Left hindlimb (tissue), 1 donor: ENCODE measurements at regions not wholly inside any gene's neighbourhood (a gene's known extent, or its start where the extent isn't known, plus 50 kb on each side); places are given as distances from the start of the nearest gene placed in this dataset.
A peak's percentile ranks its signal among the peaks of the same experiment; 100 is the strongest.

Experiments used
- DNase-seq: peaks from one replicate; pipeline ENCODE4 v3.0.0-alpha.2; 2018

DNA sequence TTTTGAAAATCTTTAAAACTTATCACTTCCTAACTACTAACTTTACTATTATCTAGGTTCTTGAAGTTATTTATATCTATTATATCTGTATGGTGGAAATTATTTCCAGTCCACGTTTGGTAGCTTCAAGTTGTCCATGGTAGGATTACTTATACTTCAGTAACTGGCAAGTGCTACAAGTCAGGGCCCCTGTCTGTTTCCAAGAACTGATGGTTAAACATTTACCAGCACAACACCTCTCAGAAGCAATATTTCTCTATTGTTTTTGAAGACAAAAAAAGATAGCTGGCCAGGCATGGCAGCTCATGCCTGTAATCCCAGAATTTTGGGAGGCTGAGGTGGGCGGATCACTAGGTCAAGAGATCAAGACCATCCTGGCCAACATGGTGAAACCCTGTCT is 240.4 kb upstream of the RHOBTB1 start:
- DNase-seq: no peak

DNA sequence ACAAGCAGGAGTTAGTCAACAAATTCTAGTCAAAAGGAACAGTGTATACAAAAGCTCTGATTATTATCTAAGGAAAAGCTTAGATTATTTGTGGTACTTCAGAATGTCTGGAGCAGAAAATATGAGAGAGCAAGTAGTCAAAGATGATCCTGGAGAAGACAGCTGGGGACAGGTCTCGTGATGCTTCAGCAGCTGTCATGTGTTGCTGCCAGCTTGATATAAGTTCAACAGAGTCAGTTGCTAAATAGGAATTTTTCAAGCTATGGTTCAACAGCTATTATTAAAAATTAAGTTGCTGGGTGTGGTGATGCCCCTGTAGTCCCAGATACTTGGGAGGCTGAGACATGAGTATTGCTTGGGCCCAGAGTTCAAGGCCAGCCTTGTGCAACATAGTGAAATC is 240.0 kb upstream of the RHOBTB1 start:
- no peak for DNase-seq

DNA sequence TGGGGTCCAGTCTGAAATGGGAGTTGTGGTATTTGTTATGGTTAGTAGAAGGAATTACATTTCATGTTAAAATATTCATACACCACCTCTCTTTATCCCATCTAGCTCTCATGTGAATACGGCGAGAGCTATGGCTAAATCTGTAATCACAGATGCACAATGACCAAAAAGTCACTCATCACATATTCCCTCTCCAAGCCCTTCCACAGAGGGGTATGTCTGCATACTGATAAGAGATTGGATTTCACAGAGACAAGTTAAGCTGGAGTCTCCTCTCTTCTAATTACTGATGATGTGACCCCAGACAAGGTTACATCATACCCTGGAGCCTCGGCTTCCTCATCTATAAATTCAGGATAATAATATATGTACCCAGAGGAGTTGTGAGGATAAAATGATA is 237.8 kb upstream of the RHOBTB1 start:
- DNase-seq: no peak

DNA sequence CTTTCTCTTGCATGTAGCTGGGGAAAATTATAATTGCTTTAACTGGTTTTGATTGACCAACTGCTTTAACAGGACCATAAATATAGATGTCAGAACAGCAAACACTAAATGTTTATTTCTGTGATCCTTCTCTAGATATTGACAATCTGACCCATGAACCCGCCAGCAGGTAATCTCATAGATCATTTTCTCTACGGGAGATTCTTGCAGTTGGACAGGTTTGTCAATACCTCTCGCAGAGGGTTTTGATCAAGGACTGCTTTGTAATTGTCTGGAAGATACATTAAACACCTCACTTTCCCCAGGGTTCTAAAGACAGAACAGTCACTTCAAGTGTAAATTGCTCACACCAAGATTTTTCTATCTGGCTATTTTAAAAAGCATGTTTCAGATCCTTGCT is 235.8 kb upstream of the RHOBTB1 start:
- no peak for DNase-seq

DNA sequence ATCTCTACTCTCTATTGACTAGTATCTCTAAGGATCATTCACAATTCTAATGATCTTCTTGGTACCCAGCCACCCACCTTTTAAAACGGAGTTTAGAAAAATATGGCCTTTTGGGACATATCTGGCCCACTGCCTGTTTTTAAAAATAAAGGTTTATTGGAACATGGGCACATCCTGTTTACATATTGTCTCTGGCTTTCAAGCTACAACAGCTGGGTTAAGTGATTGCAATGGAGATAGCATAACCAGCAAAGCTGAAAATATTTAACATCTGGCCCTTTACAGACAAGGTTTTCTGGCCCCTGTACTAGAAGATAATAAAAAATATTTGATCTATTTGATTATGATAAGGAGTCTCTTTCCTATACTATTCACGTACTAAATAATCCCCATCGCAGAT is 232.4 kb upstream of the RHOBTB1 start:
- no peak for DNase-seq

DNA sequence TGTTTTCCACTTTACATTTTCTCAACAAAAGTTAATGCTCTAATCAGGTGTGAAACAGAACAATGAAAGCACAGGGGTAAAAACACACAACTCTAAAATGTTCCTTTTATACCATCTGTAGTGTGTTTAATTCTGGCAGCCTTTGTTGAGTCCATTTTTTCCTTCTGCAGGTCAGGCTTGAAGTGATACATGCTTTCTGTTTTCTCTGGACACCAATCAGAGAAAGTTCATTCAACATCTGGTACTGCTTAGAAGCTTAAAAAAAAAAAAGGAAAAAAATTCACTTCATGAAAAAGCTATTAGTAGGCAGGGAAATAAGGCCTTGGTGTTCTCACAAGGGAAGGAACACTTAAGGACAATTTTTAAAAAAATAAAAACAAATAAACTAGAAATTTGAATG is 231.3 kb upstream of the RHOBTB1 start:
- DNase-seq: no peak

DNA sequence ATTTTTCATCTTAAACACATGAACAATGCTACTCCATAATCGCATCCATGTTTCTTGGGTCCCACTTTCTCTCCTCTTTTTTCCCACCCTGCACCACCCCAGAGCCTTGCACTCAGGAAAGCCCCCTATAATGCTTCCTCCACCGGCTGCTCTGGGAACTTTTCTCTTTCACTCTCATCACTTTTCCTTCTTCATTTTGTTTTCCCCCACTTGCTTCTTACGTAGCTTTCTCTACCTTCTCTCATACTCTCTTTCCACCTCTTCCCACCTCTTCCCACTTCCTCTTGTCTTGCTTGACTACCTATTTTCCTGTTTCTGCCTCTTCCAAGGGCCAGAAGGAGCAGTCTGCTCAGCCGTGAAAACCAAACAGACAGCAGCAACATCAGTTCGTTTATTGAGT is 229.5 kb upstream of the RHOBTB1 start:
- DNase-seq: no peak

DNA sequence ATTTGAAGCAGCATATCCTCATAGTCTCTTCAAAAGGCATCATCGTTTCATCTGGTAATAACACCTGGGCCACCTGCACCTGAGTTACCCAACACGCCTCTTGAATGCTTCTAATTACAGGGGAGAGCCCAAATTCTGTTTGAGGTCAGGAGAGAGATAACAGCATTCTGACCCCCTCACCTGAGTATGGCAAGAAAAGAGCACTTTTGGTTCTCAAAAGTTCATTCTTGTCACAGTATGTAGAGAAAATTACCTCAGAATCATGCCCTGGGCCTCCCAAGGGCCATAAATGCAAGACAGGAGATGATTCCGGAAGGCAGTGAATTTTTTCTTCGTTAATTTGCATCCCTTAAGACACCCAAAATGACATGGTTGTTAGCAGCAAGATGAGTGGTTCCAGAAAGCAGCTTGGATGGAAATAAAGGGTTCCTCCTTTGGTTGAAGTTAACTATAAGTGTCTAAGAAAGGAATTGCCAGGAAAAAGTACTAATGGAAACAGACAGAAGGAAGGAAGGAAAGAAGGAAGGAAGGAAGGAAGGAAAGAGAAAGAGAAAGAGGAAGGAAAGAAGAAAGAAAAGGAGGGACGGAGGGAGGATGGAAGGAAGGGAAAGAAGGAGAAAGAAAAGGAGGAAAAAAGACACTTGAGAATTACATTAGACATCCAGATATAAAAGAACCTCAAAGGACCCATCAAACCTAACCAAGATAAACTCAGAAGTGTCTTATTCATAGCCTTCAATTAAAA is 228.4 kb upstream of the RHOBTB1 start:
- no peak for DNase-seq

DNA sequence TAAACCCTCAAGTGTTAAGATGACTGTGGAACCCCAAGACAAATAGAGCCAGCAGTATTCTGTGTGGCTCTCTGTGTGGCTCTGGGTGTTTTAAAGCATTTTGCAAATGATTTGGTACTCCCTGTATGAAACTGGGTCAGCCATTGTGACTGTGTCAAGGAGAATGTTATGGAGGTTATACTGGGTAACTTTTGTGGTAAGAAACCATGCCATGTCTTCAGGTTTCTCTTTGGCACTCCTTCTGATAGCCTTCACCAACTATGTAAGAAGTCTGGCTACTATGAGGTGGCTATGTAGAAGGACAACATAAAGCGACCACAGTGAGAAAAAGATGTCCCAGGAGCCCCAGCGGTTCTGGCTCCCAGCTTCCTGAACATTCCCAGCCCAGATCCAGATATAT is 226.6 kb upstream of the RHOBTB1 start:
- DNase-seq: no peak

DNA sequence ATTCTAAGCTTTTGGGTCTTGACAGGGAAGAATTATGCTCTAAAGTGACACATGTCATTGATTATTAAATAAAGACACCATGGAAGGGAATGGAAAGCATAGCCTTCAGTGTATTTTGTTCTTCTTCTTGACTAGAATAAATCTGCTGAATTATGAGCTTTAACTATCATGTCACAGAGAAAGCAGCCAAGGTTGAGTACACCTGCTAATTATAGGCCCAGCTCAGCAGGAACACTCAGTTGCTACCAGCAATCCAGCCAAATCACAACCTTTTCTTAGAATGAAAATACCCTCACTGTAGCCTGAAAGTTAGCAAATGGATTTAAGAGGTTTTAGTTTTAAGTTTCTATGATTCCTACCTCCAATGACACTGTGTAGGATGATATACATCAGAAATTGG is 225.3 kb upstream of the RHOBTB1 start:
- no peak for DNase-seq

DNA sequence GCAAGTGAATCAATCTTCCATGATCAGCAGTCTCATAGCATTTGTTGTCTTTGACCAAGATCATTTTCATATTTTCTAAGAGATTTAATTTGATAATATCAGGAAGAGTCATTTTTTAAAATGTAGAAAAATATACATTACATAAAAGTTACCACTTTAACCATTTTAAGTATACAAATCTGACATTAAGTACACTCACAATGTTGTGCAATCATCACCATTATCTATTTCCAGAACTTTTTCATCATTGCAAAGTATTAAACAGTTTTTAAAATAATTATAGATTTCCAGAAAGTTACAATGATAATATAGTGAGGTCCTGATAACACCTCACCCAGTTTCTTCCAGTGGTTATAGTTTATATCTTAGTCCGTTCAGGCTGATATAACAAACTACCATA is 222.5 kb upstream of the RHOBTB1 start:
- DNase-seq: no peak

DNA sequence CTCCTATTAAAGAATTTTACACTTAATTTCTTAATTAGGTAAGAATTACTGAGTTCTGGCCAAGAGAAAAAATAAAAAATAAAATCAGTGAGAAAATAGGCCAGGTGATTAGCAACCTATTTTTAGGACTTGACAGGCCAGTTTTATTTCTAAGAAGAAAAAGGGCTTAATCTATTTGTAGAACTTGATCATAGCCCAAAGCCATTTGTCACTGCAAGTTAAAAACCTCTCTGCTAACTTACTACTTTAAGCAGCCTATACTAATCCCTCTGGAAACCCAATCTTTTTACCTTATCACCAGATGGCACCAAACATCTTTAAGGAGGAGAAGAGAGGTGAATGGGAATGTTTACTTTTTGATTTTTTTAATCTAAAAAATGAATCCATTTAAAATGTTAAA is 222.1 kb upstream of the RHOBTB1 start:
- no peak for DNase-seq

DNA sequence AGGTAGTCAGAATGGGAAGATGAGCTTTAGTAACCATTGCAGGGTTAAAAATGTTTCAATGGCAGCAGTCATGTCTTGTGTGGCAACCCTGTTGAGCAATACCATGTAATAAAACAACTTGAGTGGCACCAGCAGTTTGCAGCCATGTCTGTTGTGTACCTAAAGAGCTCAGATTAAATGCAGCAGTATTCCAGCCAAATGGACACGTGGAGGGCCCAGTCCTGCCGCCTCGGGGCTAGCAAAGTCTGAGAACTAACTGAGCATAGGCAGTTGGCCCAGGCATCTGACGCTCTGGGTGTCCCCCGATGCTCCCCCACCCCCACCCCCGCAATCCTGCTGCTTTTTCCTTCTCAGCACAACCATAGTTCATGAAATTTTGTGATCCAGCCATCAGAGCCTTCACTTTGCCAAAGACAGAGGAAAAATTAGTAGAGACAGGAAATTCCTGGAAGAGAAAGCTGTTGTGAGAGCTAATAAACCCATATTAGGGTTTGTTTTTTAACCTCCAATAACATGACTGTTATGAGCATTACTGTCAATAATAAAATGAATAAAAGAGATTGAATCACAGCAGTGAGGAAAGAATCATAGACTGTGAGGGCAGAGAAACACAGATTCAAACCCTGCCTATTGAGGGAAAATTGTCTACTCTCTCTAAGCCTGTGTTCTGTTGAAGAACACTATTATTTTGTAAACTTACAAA is 220.6 kb upstream of the RHOBTB1 start:
- DNase-seq: peak; percentile 60

DNA sequence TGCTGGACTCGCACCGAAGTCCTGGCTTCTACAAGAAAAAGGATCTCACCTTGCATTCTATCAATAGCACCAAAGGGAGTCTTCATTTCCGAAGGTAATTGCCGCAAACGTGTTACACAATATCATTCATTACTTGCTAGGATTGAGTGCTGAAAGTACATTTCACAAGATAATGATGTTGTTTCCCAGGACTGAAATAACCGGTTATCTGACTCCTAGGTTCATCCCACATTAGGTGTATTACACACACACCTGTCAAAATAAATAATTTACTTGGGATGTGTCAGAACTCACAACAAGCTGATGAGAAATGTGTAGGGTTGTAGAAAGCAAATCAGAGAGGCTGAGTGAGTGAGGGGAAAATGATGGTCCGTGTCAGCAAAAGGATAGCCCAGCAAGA is 219.4 kb upstream of the RHOBTB1 start:
- DNase-seq: no peak

DNA sequence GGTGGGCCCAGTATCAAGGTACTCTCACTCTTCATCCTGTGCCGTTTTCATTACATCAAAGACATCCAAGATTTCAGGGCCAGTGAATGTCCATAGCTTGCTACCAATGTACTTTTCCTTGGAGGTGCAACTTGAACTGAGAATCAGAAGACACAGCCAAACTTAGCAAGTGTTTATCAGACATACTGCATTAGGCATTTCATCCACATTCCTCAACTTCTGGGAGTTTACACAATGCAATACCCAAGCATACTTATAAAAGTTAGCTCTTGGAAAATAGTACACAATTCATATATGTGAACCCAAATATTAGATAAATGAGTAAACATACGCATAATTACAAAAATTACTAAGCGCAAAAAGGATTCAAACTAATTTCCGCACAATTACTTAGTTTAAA is 216.3 kb upstream of the RHOBTB1 start:
- no peak for DNase-seq

DNA sequence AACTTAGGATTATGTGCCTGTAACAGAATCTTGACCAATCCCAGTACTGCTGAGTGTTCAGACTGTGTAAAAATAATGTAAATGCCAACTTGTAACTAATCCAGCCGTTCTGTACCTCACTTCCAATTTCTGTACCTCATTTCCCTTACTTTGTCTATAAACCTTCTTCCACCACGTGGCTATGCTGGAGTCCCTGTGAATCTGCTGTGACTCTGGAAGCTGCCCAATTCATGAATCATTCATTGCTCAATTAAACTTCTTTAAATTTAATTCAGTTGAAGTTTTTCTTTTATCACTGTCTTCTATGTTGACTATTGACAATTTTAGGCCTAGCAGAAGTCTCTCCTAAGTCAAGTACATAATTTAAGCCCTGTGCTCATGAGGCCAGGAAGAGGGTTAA is 215.3 kb upstream of the RHOBTB1 start:
- DNase-seq: no peak

DNA sequence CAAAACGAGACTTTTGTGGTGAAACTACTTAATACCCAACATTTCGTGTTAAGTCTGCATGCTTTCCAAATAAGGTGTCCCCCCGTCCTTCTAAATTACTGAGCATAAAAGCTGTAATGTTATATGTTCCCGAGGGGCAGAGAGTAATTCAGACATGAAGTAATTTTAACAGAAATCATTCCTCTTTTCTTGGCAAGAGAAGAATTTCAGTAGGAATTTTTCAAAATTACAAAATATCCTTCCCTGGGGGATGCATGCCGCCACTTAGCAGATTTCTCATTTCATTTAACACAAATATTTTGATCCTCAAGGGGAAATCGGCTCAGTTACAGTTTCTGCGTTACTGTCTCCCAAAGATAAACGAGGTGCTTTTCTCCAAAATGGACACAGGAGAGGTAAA is 213.2 kb upstream of the RHOBTB1 start:
- no peak for DNase-seq

DNA sequence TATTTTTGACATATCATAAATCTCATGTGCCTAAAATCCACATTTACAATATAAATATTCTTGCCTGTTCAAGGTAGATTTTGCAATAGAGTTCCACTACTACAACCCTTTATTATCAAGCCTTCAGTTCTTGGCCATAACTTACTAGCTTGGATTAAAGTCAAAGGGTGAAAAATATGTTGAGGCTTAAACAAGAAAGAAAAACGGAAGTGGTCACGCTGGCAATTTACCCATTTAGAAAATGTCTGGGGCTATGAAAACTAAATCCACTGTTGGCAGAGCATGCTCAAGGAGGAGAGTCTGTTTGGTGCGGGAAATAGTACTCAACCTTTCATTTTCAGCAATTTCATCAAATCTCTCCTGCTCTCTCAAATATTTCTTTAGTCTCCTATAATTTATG is 209.8 kb upstream of the RHOBTB1 start:
- peak; percentile 53 for DNase-seq

DNA sequence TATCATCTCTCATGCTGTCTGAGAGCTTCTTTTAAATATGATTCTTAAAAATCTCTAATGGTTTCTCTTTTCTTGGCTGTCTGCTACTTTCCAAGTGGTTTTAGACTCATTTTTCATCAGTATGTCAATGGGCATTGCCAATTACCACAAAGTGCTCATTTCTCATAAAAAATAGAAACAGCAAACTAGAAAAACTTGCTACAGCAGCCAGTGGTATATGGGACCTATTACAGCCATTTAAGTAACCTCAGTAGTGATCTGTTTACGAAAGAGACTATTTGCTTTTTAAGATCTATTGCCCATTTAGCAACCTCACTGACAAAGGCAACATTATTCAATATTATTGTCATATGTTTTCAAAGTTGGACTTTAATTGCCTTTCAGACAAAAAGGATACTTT is 207.1 kb upstream of the RHOBTB1 start:
- DNase-seq: no peak

DNA sequence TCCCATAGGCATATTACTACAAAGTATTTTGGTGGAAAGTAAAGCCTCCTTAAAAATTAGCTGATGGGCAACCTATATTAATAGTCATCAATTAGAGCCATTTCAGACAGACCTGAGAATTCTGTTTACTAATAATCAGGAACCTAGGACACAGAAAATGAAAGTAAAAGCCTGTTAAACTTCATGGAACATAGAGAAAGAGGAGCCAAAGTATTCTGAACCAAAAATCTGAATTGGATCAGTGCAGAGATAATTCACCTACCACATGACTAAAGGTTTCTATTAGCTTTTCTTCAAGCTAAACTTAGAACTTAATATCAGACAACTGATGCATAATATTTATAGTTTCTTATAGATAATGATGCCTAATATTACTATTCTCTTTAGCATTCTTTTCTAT is 204.5 kb upstream of the RHOBTB1 start:
- DNase-seq: no peak

DNA sequence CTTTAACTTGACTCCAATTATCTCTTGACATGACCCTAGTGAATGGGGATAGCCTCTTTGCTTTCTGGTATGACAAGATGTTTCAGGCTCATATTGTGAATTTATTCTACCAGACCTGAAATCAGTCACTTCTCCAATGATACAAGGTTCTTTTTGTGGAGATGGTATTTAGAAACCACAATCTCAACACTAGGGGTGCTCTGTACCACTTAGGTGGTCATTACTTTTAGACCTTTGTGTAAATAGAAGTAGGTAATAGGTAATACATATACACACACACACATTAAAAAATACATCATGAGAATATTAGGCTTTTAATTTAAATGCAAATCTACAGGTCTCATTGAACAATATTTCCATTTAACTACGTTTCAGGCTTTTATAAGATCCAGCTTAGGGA is 199.0 kb upstream of the RHOBTB1 start:
- DNase-seq: no peak

DNA sequence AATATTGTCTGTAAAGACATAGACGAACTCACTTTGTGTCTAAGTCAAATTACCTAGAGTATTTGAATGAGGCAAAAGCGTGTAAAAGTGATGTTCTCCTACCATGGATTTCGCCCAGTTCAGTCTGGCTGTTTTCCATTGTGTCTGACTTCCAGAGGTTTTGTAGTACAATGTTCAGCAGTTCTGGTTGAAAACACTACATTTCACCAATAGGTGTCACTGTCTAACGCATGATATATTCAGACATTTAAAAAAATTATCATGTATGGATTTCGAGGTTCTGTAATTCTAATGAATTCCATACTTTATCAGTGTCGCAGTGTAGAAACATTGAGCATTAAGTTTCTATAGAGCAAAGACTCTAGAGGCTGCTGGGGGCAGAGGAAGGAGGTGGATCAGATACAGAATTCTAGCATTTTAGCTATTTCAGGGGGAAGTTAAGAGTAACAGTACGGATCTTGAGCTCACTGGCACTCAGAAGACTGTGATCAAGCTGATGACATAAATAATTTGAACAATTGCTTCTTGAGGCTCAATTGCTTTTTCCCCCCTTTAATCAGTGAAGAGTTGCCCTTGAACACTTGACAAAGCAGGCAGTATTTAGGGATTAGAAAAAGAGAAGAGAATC is 196.9 kb upstream of the RHOBTB1 start:
- peak; percentile 44 for DNase-seq

DNA sequence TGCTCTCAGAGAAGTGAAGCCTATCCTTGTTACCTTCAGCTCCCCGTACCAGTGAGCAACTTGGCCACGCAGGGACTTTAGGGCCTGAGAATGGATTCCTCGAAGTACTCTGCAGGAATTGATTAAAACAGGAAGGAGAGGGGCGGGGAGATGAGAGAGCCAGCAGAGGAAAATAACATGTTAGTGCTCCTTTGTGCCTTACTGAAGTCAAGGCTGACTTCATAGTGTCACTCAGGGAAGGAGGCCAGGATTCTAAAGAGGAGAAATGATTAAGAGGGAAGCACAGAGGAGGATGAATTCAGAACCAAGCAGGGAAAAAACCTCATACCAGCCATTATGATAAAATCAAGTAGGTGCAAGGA is 195.6 kb upstream of the RHOBTB1 start:
- no peak for DNase-seq
